Psoas muscle (tissue), 7 donors: ENCODE measurements at regions not wholly inside any gene's neighbourhood (a gene's known extent, or its start where the extent isn't known, plus 50 kb on each side); places are given as distances from the start of the nearest gene placed in this dataset.

Source experiments
- ATAC-seq, 4 donors: fragments of 200-7000 bp; cut with Tn5 transposase; one replicate each; pipeline ENCODE4 v1.9.1; 2020; ENCODE audit warnings: moderate library complexity in 3 of 4, mild to moderate bottlenecking in 2 of 4
- DNase-seq, 2 donors: peaks; one replicate each; pipeline ENCODE4 v3.0.0-alpha.2; 2020
- H3K27ac ChIP-seq: fragments of 200-600 bp; one replicate; pipeline ENCODE4 v1.8.0; 2022
- H3K27me3 ChIP-seq, 3 donors: fragments of 200-600 bp in 1 of 3; one replicate each; pipeline versions ENCODE4 v1.6.1 to v1.8.0; 2013 to 2022; ENCODE audit warnings: low read length in 2 of 3, mild to moderate bottlenecking in 2 of 3, moderate library complexity in 1 of 3; ENCODE audit not compliant: insufficient read depth in 3 of 3
- H3K36me3 ChIP-seq, 2 donors: fragments of 200-600 bp in 1 of 2; one replicate each; pipeline versions ENCODE4 v1.6.1 to v1.8.0; 2013 to 2022; ENCODE audit warnings: low read depth in 1 of 2, mild to moderate bottlenecking in 1 of 2, moderate library complexity in 1 of 2; ENCODE audit not compliant: insufficient read depth in 1 of 2
- H3K4me1 ChIP-seq: fragments of 200-600 bp; one replicate; pipeline ENCODE4 v1.8.0; 2022
- H3K4me3 ChIP-seq: fragments of 200-600 bp; one replicate; pipeline ENCODE4 v1.8.0; 2022; ENCODE audit warnings: mild to moderate bottlenecking
- H3K9me3 ChIP-seq: fragments of 200-600 bp; one replicate; pipeline ENCODE4 v1.8.0; 2022
- WGBS, 3 donors: extraction: QIAGEN DNeasy Blood & Tissue Kit; methylation state at CpG; one replicate each; pipeline versions ENCODE4 v1.1.6 to v1.1.7; 2013; 5-methylcytosine and 5-hydroxymethylcytosine counted together
- intact Hi-C, 2 donors: fragments of 100-400 bp; cut with DNase I; formaldehyde crosslinking; loops; one replicate each; pipeline versions ENCODE4 v1.11.0 to v1.14.2; 2022
- TF ChIP-seq, protein P1 (sequence below): fragments of 200-600 bp; IDR thresholded peaks from one replicate; pipeline ENCODE4 v1.8.0; 2022; ENCODE audit warnings: antibody characterized with exemption
- donor health status: healthy with polysubstance abuse.
- donor health status: DM: no; HTN: no; CAD: no; lungs with moderate emphysema.
- donor health status: Bipolar disorder and iron deficiency.
- donor health status: healthy.
- donor health status: DM: yes; HTN: yes; CAD: no.
- donor health status: DM: no; HTN: no; CAD: no.
- donor health status: DM: yes; HTN: yes; CAD: no.

DNA sequence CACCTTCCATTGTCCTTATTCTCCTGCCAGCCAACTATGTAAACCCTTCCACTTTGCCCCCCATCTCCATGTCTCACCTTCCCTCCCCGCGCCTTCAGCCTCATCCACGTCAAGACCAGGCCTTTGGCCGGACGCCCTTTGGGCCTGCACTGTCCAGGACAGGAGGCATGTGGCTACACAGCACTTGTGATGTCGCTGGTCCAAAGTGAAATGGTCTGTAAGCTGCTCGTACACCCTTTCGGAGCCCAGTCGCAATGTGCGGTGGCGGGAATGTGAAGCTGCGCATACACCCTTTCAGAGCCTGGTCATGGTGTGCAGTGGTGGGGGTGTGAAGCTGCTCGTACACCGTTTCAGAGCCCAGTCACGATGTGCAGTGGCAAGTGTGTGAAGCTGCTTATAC, 247.9 kb upstream of the RGS6 start:
- Histone ChIP-seq H3K27ac (no peak overlapping the region), H3K4me1 (no peaks in the 10 kb centered on the region), H3K9me3 (no peaks in the 10 kb centered on the region), H3K4me3 (no peak overlapping the region), H3K27me3 (no peaks in the 10 kb centered on the region), H3K36me3 (no peaks in the 10 kb centered on the region)
- DNase-seq (no peak), ATAC-seq (no peak)
- TF ChIP-seq, protein P1, sequence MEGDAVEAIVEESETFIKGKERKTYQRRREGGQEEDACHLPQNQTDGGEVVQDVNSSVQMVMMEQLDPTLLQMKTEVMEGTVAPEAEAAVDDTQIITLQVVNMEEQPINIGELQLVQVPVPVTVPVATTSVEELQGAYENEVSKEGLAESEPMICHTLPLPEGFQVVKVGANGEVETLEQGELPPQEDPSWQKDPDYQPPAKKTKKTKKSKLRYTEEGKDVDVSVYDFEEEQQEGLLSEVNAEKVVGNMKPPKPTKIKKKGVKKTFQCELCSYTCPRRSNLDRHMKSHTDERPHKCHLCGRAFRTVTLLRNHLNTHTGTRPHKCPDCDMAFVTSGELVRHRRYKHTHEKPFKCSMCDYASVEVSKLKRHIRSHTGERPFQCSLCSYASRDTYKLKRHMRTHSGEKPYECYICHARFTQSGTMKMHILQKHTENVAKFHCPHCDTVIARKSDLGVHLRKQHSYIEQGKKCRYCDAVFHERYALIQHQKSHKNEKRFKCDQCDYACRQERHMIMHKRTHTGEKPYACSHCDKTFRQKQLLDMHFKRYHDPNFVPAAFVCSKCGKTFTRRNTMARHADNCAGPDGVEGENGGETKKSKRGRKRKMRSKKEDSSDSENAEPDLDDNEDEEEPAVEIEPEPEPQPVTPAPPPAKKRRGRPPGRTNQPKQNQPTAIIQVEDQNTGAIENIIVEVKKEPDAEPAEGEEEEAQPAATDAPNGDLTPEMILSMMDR, result no peak
- 88 to 92% (median 91%) methylated on average over 15 of the region's 15 CpGs for WGBS, 3 donors
- intact Hi-C loops, result no loop called here

DNA sequence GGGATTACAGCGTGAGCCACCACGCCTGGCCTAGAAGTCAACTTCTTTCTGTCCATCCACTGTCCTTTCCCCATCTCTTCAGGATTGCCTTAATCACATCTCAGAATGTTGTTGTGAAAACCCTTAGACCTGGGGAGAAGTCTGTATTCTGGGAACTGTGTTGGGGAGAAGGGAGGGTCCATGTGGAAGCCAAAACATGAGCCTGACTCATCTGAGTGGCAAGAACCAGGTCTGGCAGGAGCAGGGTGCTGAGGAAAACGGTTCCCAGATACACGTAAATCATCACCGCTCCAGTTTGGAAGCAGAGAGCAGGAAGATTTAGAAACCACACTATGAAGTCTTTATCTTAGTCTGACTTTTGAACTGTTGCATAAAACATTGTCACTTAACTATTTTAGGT, 245.6 kb upstream of the RGS6 start:
- Histone ChIP-seq H3K27ac (no peak overlapping the region), H3K4me1 (no peaks in the 10 kb centered on the region), H3K9me3 (no peaks in the 10 kb centered on the region), H3K36me3 (no peaks in the 10 kb centered on the region), H3K4me3 (no peak overlapping the region), H3K27me3 (no peaks in the 10 kb centered on the region)
- 70 to 82% (median 79%) methylated on average over 5 of the region's 5 CpGs for WGBS, 3 donors
- TF ChIP-seq, protein P1, result no peak
- ATAC-seq (no peak), DNase-seq (peak; percentile 26 to 41)
- intact Hi-C loops, result no loop called here

DNA sequence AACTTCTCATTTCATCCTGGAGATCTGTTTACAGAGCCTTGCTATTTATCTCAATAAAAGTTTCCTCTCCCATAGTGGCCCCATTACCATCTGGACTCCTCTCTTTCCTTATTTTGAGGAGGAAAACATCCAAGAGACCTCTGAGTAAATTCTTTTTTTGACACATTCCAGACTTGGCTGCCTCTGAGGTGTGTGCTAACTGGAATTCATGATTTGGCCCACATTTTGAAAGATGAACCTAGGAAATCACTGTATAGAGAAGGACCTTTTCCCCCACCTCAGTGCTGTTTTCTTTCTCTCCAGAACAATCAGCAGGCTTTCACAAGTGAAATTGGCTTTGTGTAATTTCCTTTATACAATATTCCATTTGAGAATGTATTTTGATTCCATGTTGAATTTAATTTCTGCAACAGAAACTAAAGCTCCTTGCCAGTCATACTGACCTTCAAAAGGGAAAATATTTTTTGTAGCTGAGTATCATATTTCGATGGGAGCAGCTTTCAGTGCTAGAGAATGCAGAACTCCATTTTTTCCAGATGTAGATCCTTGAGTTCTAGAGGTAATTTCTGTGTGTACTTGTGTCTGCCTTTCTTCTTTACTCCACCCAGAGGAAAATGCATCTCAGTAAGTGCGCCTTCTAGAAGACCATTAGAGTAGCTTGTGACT, 244.9 kb upstream of the RGS6 start:
- TF ChIP-seq, protein P1, result no peak
- ATAC-seq (no peak), DNase-seq (no peak)
- no peak overlapping the region for H3K27ac ChIP-seq
- no peaks in the 10 kb centered on the region for H3K9me3 ChIP-seq
- WGBS, 3 donors, result 71 to 79% (median 72%) methylated on average over 2 of the region's 2 CpGs
- no peaks in the 10 kb centered on the region for H3K27me3 ChIP-seq
- intact Hi-C loops, result no loop called here
- no peak overlapping the region for H3K4me3 ChIP-seq
- no peaks in the 10 kb centered on the region for H3K36me3 ChIP-seq
- H3K4me1 ChIP-seq, result no peaks in the 10 kb centered on the region

DNA sequence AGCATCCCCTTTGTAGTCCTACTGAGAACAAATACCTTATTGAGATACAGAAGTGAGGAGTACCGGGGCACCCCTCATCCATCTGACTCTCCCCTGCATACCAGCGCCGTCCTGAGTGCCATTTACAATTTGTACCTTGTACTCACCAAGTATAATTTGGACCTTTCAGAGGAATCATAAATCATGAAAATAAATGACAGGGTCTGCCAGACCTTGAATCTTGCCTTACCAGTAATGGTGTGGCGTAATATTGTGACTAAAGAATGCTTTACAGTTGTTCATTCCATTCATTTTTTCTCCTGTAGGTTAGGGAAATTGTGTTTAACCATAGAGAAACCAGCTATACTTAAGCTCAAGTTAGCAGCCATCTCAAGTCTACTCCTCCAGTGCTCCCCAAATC, 243.7 kb upstream of the RGS6 start:
- DNase-seq (no peak), ATAC-seq (no peak)
- WGBS, 3 donors, result 78 to 89% (median 81%) methylated on average over 4 of the region's 4 CpGs
- Histone ChIP-seq H3K4me1 (no peaks in the 10 kb centered on the region), H3K27me3 (no peaks in the 10 kb centered on the region), H3K27ac (no peak overlapping the region), H3K4me3 (no peak overlapping the region), H3K36me3 (no peaks in the 10 kb centered on the region), H3K9me3 (no peaks in the 10 kb centered on the region)
- TF ChIP-seq, protein P1, result no peak
- intact Hi-C loops, result no loop called here

DNA sequence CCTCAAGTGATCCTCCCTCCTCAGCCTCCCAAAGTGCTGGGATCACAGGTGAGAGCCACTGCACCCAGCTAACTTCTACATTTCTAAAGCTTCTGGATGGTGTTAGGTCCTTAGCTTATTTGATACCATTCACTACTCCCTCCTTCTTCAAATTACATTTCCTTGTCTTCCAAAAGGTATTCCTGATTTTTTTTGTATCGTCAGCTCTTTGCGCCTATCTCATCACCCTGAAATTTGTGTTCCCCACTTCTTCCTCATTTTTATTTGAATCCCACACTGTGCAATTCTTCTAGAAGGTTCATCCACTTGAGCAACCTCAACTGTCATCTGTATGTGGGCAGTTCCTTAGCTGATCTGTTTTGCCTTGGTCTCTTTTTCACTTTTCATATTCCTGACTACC, 241.8 kb upstream of the RGS6 start:
- WGBS, 3 donors, result 97 to 100% (median 98%) methylated on average over 2 of the region's 2 CpGs
- no peaks in the 10 kb centered on the region for H3K36me3 ChIP-seq
- DNase-seq, result no peak
- H3K4me1 ChIP-seq, result no peaks in the 10 kb centered on the region
- no peak overlapping the region for H3K27ac ChIP-seq
- H3K4me3 ChIP-seq, result no peak overlapping the region
- H3K9me3 ChIP-seq, result no peaks in the 10 kb centered on the region
- H3K27me3 ChIP-seq, result no peaks in the 10 kb centered on the region
- TF ChIP-seq, protein P1, result no peak
- intact Hi-C loops, result no loop called here
- no peak for ATAC-seq
